ENCODE measurements at regions not wholly inside any gene's neighbourhood (a gene's known extent, or its start where the extent isn't known, plus 50 kb on each side); places are given as distances from the start of the nearest gene placed in this dataset.

DNA sequence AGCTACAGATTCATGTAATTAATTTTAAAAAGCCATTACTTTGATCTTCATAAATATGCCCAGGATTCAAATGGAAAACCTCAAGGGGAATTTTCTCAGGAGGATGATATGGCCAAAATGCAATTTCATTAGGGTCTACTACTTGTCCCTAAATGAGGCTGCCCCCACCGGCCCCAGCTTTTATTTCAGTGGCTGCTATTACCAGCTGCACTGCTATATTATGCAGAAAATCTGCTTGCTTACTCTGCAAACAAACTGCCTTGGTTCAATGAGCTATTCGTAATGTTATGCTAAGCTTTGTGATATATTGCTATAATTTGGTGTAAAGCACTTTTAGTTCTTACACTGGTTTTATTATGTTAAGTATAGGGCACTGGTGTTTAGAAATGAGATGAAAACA is 137.3 kb upstream of the TMTC4 start:
- DNase-seq = no peak
- H3K4me1 ChIP-seq (ENCODE audit: low read depth) = no peaks in the 10 kb centered on the region
- no peaks in the 10 kb centered on the region for H3K9me3 ChIP-seq
- no peaks in the 10 kb centered on the region for H3K36me3 ChIP-seq (ENCODE audit: low read depth)
- intact Hi-C loops (cut with DNase I, micrococcal nuclease) = no loop called here
- H3K4me3 ChIP-seq = no peak overlapping the region
- no peak for ATAC-seq
- no peak for TF ChIP-seq CTCF (IDR thresholded peaks at IDR 0.05)

- no peaks in the 10 kb centered on the region for H3K4me1 ChIP-seq (ENCODE audit: low read depth)
- no peaks in the 10 kb centered on the region for H3K36me3 ChIP-seq (ENCODE audit: low read depth)
- no peaks in the 10 kb centered on the region for H3K9me3 ChIP-seq
- ATAC-seq = no peak
- intact Hi-C loops (cut with DNase I, micrococcal nuclease) = no loop called here
- no peak for DNase-seq
- H3K4me3 ChIP-seq = no peak overlapping the region
- TF ChIP-seq CTCF (IDR thresholded peaks at IDR 0.05) = no peak
Observed at GRCh38 chr13:100811024-100811865, 136.7 kb upstream of the TMTC4 start.

GRCh38 chr13:100810481-100810880 is 135.9 kb upstream of the TMTC4 start:
- Histone ChIP-seq H3K36me3 (ENCODE audit: low read depth) (no peaks in the 10 kb centered on the region), H3K4me1 (ENCODE audit: low read depth) (no peaks in the 10 kb centered on the region), H3K4me3 (no peak overlapping the region), H3K9me3 (no peaks in the 10 kb centered on the region)
- DNase-seq (no peak), ATAC-seq (no peak)
- no peak for TF ChIP-seq CTCF (IDR thresholded peaks at IDR 0.05)
- intact Hi-C loops (cut with DNase I, micrococcal nuclease) = no loop called here

DNA sequence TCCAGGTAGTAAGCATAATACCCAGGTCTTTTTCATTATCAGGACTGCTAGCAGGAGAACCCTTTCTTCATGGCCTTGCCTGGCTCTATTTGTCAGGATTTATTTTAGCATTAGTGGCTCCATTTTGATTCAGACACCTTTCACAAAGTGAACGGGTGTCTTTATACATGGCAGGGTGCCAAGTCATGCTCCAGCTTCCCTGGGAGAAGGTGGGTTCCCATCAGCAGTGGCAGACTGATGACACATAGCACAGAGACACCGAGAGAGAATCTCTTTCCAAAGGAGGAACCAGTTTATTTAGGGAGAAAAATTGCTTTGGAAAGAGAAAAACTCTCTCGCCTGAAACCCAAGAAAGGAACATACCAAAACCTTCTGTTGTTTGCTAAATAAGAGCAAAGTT is 135.3 kb upstream of the TMTC4 start:
- H3K36me3 ChIP-seq (ENCODE audit: low read depth) = no peaks in the 10 kb centered on the region
- ATAC-seq (no peak), DNase-seq (no peak)
- intact Hi-C loops (cut with DNase I, micrococcal nuclease) = no loop called here
- H3K4me3 ChIP-seq = no peak overlapping the region
- H3K4me1 ChIP-seq (ENCODE audit: low read depth) = no peaks in the 10 kb centered on the region
- no peak for TF ChIP-seq CTCF (IDR thresholded peaks at IDR 0.05)
- no peaks in the 10 kb centered on the region for H3K9me3 ChIP-seq

DNA sequence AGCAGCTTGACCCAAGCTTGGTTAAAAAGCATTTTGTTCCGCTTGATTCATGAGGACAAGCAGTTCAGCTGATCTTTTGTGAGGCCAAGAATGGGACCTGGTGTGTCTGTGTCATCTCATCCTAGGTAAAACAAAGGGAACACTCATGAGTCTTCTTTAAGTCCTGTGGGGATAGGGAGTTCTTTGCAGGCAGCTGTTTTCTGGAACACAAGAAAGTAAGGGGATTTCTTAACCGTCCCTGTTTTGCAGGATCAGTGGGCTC is 134.5 kb upstream of the TMTC4 start:
- no peak for DNase-seq
- no peak for TF ChIP-seq CTCF (IDR thresholded peaks at IDR 0.05)
- Histone ChIP-seq H3K4me3 (no peak overlapping the region), H3K36me3 (ENCODE audit: low read depth) (no peaks in the 10 kb centered on the region), H3K9me3 (no peaks in the 10 kb centered on the region), H3K4me1 (ENCODE audit: low read depth) (no peaks in the 10 kb centered on the region)
- ATAC-seq = no peak
- intact Hi-C loops (cut with DNase I, micrococcal nuclease) = no loop called here
